CD4-positive, alpha-beta T cell (primary cell): ENCODE measurements at regions not wholly inside any gene's neighbourhood (a gene's known extent, or its start where the extent isn't known, plus 50 kb on each side); places are given as distances from the start of the nearest gene placed in this dataset.

Experiments
- ATAC-seq: fragments of 200-7000 bp; cut with Tn5 transposase; one replicate; pipeline ENCODE4 v1.10.0; 2022; ENCODE audit warnings: mild to moderate bottlenecking; ENCODE audit not compliant: poor library complexity
- CTCF ChIA-PET: fragments of 350-600 bp; sonication (Branson Sonifier 250); formaldehyde crosslinking; loops from one replicate; lab custom pipeline; 2021; ENCODE audit warnings: antibody characterized with exemption, inconsistent platforms; lab: Charles Lee
- POLR2A ChIA-PET: fragments of 350-600 bp; sonication (Branson Sonifier 250); formaldehyde crosslinking; loops from one replicate; lab custom pipeline; 2021; ENCODE audit warnings: antibody characterized with exemption, inconsistent platforms; lab: Charles Lee
- DNase-seq, 14 experiments: peaks; one replicate each; pipeline ENCODE4 v3.0.0-alpha.2; 2013 to 2020; ENCODE audit warnings: mixed read lengths in 2 of 14
- H3K27ac ChIP-seq, 2 donors: one replicate each; pipeline versions ENCODE4 v1.5.1 to v1.7.0; 2013; ENCODE audit warnings: low read length in 2 of 2, low read depth in 1 of 2, mild to moderate bottlenecking in 1 of 2
- H3K27me3 ChIP-seq, 2 experiments: 1 replicate in 1 of 2; 2 replicates in 1 of 2; pipeline versions ENCODE4 v1.6.1 to v1.7.0; 2013; ENCODE audit warnings: low read length in 2 of 2, control low read depth in 1 of 2, mild to moderate bottlenecking in 1 of 2, moderate library complexity in 1 of 2; ENCODE audit not compliant: insufficient read depth in 2 of 2, control insufficient read depth in 1 of 2
- H3K36me3 ChIP-seq: one replicate; pipeline ENCODE4 v1.6.1; 2013; ENCODE audit warnings: low read length, control low read depth; ENCODE audit not compliant: insufficient read depth
- H3K4me1 ChIP-seq: one replicate; pipeline ENCODE4 v1.6.1; 2013; ENCODE audit warnings: low read length, control low read depth; ENCODE audit not compliant: insufficient read depth
- H3K4me3 ChIP-seq: one replicate; pipeline ENCODE4 v1.5.1; 2013; ENCODE audit warnings: mild to moderate bottlenecking, low read length, moderate library complexity
- H3K9me3 ChIP-seq, 2 experiments: 1 replicate in 1 of 2; 2 replicates in 1 of 2; pipeline versions ENCODE4 v1.6.1 to v1.7.0; 2013; ENCODE audit warnings: low read length in 2 of 2, mild to moderate bottlenecking in 2 of 2, control low read depth in 1 of 2, moderate library complexity in 1 of 2; ENCODE audit not compliant: control insufficient read depth in 1 of 2, insufficient read depth in 1 of 2
- H3K27ac Mint-ChIP-seq: one replicate; pipeline ENCODE4 v1.8.0; 2020; ENCODE audit warnings: mixed read lengths
- H3K27me3 Mint-ChIP-seq: one replicate; pipeline ENCODE4 v1.8.0; 2021; ENCODE audit warnings: mixed read lengths
- H3K36me3 Mint-ChIP-seq: one replicate; pipeline ENCODE4 v1.8.0; 2021; ENCODE audit warnings: low read depth, mixed read lengths
- H3K4me1 Mint-ChIP-seq: one replicate; pipeline ENCODE4 v1.8.0; 2021; ENCODE audit warnings: low read depth, mixed read lengths
- H3K4me3 Mint-ChIP-seq: one replicate; pipeline ENCODE4 v1.8.0; 2020; ENCODE audit warnings: mild to moderate bottlenecking, mixed read lengths
- H3K9me3 Mint-ChIP-seq: one replicate; pipeline ENCODE4 v1.8.0; 2020; ENCODE audit warnings: mixed read lengths
- CTCF ChIP-seq: fragments of 200-600 bp; IDR thresholded peaks from one replicate; pipeline ENCODE4 v1.8.0; 2022; ENCODE audit warnings: antibody characterized with exemption, mild to moderate bottlenecking
- intact Hi-C, 2 experiments: fragments of 100-400 bp; cut with DNase I in 1 of 2; cut with micrococcal nuclease in 1 of 2; formaldehyde crosslinking; loops; one replicate each; pipeline versions ENCODE4 v1.15.1 to v1.9.0; 2023 to 2025; cut with DNase I, micrococcal nuclease

- Histone ChIP-seq H3K36me3 (no peaks in the 10 kb centered on the region), H3K27ac (no peak overlapping the region), H3K4me3 (no peak overlapping the region), H3K27me3 (peaks cover 0 to 2% of the 10 kb centered on the region in 2 experiments), H3K9me3 (no peaks in the 10 kb centered on the region), H3K4me1 (no peaks in the 10 kb centered on the region)
- ChIA-PET POLR2A (no interaction called here), CTCF (no interaction called here)
- DNase-seq (no peak), ATAC-seq (no peak)
- Mint-ChIP-seq H3K36me3 (no peaks in the 10 kb centered on the region), H3K27me3 (peaks cover 17% of the 10 kb centered on the region), H3K4me1 (no peaks in the 10 kb centered on the region), H3K9me3 (no peaks in the 10 kb centered on the region), H3K4me3 (no peak overlapping the region), H3K27ac (no peak overlapping the region)
- no peak for TF ChIP-seq CTCF
- intact Hi-C loops = no loop called here
Observed at GRCh38 chr2:196537311-196537710, 102.2 kb upstream of the CCDC150 start.

GRCh38 chr2:196538189-196538588 lies 101.3 kb upstream of the CCDC150 start:
- Histone ChIP-seq H3K4me3 (no peak overlapping the region), H3K4me1 (no peaks in the 10 kb centered on the region), H3K9me3 (no peaks in the 10 kb centered on the region), H3K36me3 (no peaks in the 10 kb centered on the region), H3K27me3 (peaks cover 0 to 2% of the 10 kb centered on the region in 2 experiments), H3K27ac (no peak overlapping the region)
- ATAC-seq (no peak), DNase-seq (no peak)
- ChIA-PET CTCF (no interaction called here), POLR2A (no interaction called here)
- no peaks in the 10 kb centered on the region for H3K9me3 Mint-ChIP-seq
- H3K36me3 Mint-ChIP-seq = no peaks in the 10 kb centered on the region
- H3K4me3 Mint-ChIP-seq = no peak overlapping the region
- H3K4me1 Mint-ChIP-seq = no peaks in the 10 kb centered on the region
- H3K27ac Mint-ChIP-seq = no peak overlapping the region
- no peak for TF ChIP-seq CTCF
- intact Hi-C loops = no loop called here
- peaks cover 16% of the 10 kb centered on the region for H3K27me3 Mint-ChIP-seq

GRCh38 chr2:196538646-196539045 lies 100.9 kb upstream of the CCDC150 start:
- CTCF ChIA-PET = no interaction called here
- H3K4me1 Mint-ChIP-seq = no peaks in the 10 kb centered on the region

More at GRCh38 chr2:196538646-196539045, 100.9 kb upstream of the CCDC150 start:
- POLR2A ChIA-PET = no interaction called here
- no peak overlapping the region for H3K4me3 ChIP-seq
- H3K27me3 Mint-ChIP-seq = peaks cover 13% of the 10 kb centered on the region
- ATAC-seq = no peak
- no peak overlapping the region for H3K27ac Mint-ChIP-seq
- no peak overlapping the region for H3K4me3 Mint-ChIP-seq
- H3K36me3 Mint-ChIP-seq = no peaks in the 10 kb centered on the region
- no peaks in the 10 kb centered on the region for H3K9me3 Mint-ChIP-seq
- intact Hi-C loops = no loop called here
- no peak for TF ChIP-seq CTCF
- no peaks in the 10 kb centered on the region for H3K36me3 ChIP-seq
- peaks cover 0 to 2% of the 10 kb centered on the region in 2 experiments for H3K27me3 ChIP-seq
- no peaks in the 10 kb centered on the region for H3K9me3 ChIP-seq
- no peak overlapping the region for H3K27ac ChIP-seq
- H3K4me1 ChIP-seq = no peaks in the 10 kb centered on the region
- no peak for DNase-seq
